ENCODE measurements at regions not wholly inside any gene's neighbourhood (a gene's known extent, or its start where the extent isn't known, plus 50 kb on each side); places are given as distances from the start of the nearest gene placed in this dataset.

DNA sequence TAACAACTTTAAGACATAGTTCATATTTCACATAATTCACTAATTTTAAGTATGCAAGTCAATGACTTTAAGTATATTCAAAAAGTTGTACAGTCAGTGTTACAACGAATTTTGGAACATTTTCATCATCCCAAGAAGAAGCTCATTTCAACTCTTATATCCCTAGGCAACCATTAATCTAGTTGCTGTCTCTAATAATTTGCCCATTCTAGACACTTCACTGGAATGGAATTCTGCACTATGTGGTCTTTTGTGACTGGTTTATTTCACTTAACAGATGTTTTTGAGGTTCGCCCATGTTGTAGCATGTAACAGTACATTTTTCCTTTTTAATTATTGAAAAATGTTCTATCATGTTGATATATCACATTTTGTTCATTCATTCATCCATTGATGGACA is 104.2 kb upstream of the SPRED1 start:
- H3K27me3 ChIP-seq (ENCODE audit: control insufficient read depth in 3 of 3, insufficient read depth in 3 of 3, low read length in 3 of 3) = no peaks in the 10 kb centered on the region
- peaks cover 0 to 9% of the 10 kb centered on the region in 2 donors for H3K9me3 ChIP-seq (ENCODE audit: control insufficient read depth in 2 of 2, insufficient read depth in 1 of 2, low read depth in 1 of 2, low read length in 1 of 2)
- no peak for DNase-seq
- H3K4me1 ChIP-seq (ENCODE audit: control insufficient read depth in 3 of 3, insufficient read depth in 2 of 3, low read depth in 1 of 3, low read length in 2 of 3) = no peaks in the 10 kb centered on the region
- no peak for FAIRE-seq
- no peaks in the 10 kb centered on the region for H3K36me3 ChIP-seq (ENCODE audit: control insufficient read depth in 3 of 3, insufficient read depth in 2 of 3, low read depth in 1 of 3, low read length in 3 of 3)
- 81 to 88% (median 84%) methylated on average over 2 of the region's 2 CpGs for WGBS, 3 donors
- H3K27ac ChIP-seq (ENCODE audit: low read depth in 1 of 3, low read length in 2 of 3) = no peak overlapping the region
- H3K4me3 ChIP-seq (ENCODE audit: low read depth in 1 of 3, low read length in 3 of 3) = no peak overlapping the region

DNA sequence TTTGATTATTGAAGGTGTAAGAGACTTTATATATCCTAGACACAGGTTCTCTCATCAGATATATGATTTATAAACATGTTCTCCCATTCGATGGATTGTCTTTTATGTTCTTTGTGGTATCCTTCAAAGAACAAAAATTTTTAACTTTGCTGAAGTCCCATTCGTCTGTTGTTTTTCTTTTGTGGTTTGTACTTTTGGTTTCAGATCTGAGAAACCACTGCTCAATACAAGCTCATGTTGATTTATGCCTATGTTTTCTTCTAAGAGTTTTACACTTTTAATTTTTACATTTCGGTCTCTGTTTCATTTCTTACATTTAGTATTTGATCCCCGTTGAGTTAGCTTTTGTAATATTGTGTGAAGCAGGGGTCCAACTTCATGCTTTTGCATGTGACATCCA is 103.3 kb upstream of the SPRED1 start:
- 53 to 80% (median 75%) methylated on average over 4 of the region's 4 CpGs for WGBS, 3 donors
- Histone ChIP-seq H3K27me3 (ENCODE audit: control insufficient read depth in 3 of 3, insufficient read depth in 3 of 3, low read length in 3 of 3) (no peaks in the 10 kb centered on the region), H3K4me3 (ENCODE audit: low read depth in 1 of 3, low read length in 3 of 3) (no peak overlapping the region), H3K9me3 (ENCODE audit: control insufficient read depth in 2 of 2, insufficient read depth in 1 of 2, low read depth in 1 of 2, low read length in 1 of 2) (peaks cover 0 to 9% of the 10 kb centered on the region in 2 donors), H3K27ac (ENCODE audit: low read depth in 1 of 3, low read length in 2 of 3) (no peak overlapping the region), H3K4me1 (ENCODE audit: control insufficient read depth in 3 of 3, insufficient read depth in 2 of 3, low read depth in 1 of 3, low read length in 2 of 3) (no peaks in the 10 kb centered on the region), H3K36me3 (ENCODE audit: control insufficient read depth in 3 of 3, insufficient read depth in 2 of 3, low read depth in 1 of 3, low read length in 3 of 3) (no peaks in the 10 kb centered on the region)
- FAIRE-seq (no peak), DNase-seq (no peak)

DNA sequence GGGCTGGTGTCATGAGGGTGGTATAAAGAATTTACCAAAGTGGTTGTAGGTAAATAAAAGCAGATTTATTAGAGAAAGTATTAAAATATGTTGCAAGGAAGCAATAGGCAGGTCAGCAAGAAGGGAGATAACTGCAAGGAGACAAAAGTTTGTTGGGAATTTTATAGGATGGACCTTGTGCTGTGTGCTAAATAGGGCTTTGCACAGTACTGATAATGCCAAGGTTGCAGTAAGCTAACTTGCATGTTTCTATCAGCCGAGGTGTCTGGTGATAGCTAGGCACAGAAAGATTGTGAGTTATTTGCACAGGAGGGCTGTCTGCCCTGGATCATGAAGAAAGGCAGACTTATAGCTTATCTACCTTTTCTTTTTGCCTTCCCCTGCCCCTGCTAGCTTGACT is 102.5 kb upstream of the SPRED1 start:
- FAIRE-seq (no peak), DNase-seq (peak in 1 of 2 donors; percentile 32)
- H3K27me3 ChIP-seq (ENCODE audit: control insufficient read depth in 3 of 3, insufficient read depth in 3 of 3, low read length in 3 of 3) = no peaks in the 10 kb centered on the region
- H3K27ac ChIP-seq (ENCODE audit: low read depth in 1 of 3, low read length in 2 of 3) = no peak overlapping the region
- 23 to 61% (median 61%) methylated on average over 1 of the region's 1 CpG for WGBS, 3 donors
- H3K36me3 ChIP-seq (ENCODE audit: control insufficient read depth in 3 of 3, insufficient read depth in 2 of 3, low read depth in 1 of 3, low read length in 3 of 3) = no peaks in the 10 kb centered on the region
- H3K4me1 ChIP-seq (ENCODE audit: control insufficient read depth in 3 of 3, insufficient read depth in 2 of 3, low read depth in 1 of 3, low read length in 2 of 3) = no peaks in the 10 kb centered on the region
- no peak overlapping the region for H3K4me3 ChIP-seq (ENCODE audit: low read depth in 1 of 3, low read length in 3 of 3)
- H3K9me3 ChIP-seq (ENCODE audit: control insufficient read depth in 2 of 2, insufficient read depth in 1 of 2, low read depth in 1 of 2, low read length in 1 of 2) = peaks cover 0 to 9% of the 10 kb centered on the region in 2 donors

DNA sequence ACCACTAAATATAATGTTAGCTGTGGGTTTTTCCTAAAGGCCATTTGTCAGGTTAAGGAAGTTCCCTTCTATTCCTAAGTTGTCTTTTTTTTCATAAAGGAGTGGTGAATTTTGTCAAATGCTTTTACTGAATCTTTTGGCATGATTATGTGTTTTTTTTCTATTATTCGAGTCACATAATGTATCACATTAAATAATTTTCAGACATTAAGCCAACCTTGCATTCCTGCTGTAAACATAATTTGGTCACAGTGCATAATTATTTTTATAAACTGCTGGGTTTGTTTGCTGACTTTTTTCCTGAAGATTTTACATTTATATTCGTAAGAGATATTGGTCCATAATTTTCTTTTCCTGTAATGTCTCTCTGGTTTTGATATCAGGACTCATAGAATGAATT is 101.8 kb upstream of the SPRED1 start:
- Histone ChIP-seq H3K4me1 (ENCODE audit: control insufficient read depth in 3 of 3, insufficient read depth in 2 of 3, low read depth in 1 of 3, low read length in 2 of 3) (no peaks in the 10 kb centered on the region), H3K4me3 (ENCODE audit: low read depth in 1 of 3, low read length in 3 of 3) (no peak overlapping the region), H3K9me3 (ENCODE audit: control insufficient read depth in 2 of 2, insufficient read depth in 1 of 2, low read depth in 1 of 2, low read length in 1 of 2) (peaks cover 0 to 9% of the 10 kb centered on the region in 2 donors), H3K36me3 (ENCODE audit: control insufficient read depth in 3 of 3, insufficient read depth in 2 of 3, low read depth in 1 of 3, low read length in 3 of 3) (no peaks in the 10 kb centered on the region), H3K27ac (ENCODE audit: low read depth in 1 of 3, low read length in 2 of 3) (peak overlapping the region in 1 of 3 donors; percentile 34), H3K27me3 (ENCODE audit: control insufficient read depth in 3 of 3, insufficient read depth in 3 of 3, low read length in 3 of 3) (no peaks in the 10 kb centered on the region)
- DNase-seq (no peak), FAIRE-seq (no peak)
- 84 to 93% (median 88%) methylated on average over 2 of the region's 2 CpGs for WGBS, 3 donors

DNA sequence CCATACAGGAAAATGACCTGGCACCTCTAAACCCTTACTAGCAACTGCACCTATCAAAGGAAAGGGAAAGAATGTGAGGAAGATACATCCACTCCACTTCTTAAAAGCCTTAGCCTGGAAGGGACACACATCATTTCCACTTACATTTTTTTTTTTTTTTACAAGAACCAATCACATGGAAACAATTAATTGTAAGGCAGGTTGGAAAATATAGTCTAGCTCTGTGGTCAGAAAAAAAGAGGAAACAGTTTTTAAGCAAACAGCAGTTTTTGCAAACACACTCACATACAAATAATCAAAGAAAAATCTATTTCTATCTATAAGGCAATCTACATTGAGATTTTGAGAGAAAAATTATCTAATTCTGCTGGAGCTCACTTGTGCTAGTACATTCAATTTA is 98.9 kb upstream of the SPRED1 start:
- no peaks in the 10 kb centered on the region for H3K4me1 ChIP-seq (ENCODE audit: control insufficient read depth in 3 of 3, insufficient read depth in 2 of 3, low read depth in 1 of 3, low read length in 2 of 3)
- H3K9me3 ChIP-seq (ENCODE audit: control insufficient read depth in 2 of 2, insufficient read depth in 1 of 2, low read depth in 1 of 2, low read length in 1 of 2) = peaks cover 0 to 12% of the 10 kb centered on the region in 2 donors
- H3K4me3 ChIP-seq (ENCODE audit: low read depth in 1 of 3, low read length in 3 of 3) = no peak overlapping the region
- no peak overlapping the region for H3K27ac ChIP-seq (ENCODE audit: low read depth in 1 of 3, low read length in 2 of 3)
- H3K27me3 ChIP-seq (ENCODE audit: control insufficient read depth in 3 of 3, insufficient read depth in 3 of 3, low read length in 3 of 3) = no peaks in the 10 kb centered on the region
- DNase-seq = no peak
- H3K36me3 ChIP-seq (ENCODE audit: control insufficient read depth in 3 of 3, insufficient read depth in 2 of 3, low read depth in 1 of 3, low read length in 3 of 3) = no peaks in the 10 kb centered on the region
- no peak for FAIRE-seq

DNA sequence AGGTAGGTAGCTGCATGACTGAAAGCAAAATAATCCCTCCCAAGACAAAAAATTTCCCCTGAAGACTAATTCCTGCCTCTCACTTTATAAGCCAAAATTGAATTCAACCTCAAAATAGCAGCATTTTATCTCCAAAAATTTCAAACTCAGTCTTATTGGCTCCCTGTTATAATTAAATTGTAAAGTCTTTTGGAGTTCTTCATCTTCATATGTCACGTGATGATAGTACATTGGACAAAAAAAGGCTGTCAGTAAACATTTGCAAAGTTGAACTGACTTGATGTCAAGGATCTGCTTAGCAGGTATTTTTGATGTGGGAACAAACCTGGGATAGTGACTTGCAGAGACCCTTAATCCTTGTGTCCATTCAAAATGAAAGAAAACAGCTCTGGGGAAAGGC is 98.4 kb upstream of the SPRED1 start:
- peaks cover 0 to 12% of the 10 kb centered on the region in 2 donors for H3K9me3 ChIP-seq (ENCODE audit: control insufficient read depth in 2 of 2, insufficient read depth in 1 of 2, low read depth in 1 of 2, low read length in 1 of 2)
- H3K36me3 ChIP-seq (ENCODE audit: control insufficient read depth in 3 of 3, insufficient read depth in 2 of 3, low read depth in 1 of 3, low read length in 3 of 3) = no peaks in the 10 kb centered on the region
- no peaks in the 10 kb centered on the region for H3K27me3 ChIP-seq (ENCODE audit: control insufficient read depth in 3 of 3, insufficient read depth in 3 of 3, low read length in 3 of 3)
- H3K4me3 ChIP-seq (ENCODE audit: low read depth in 1 of 3, low read length in 3 of 3) = no peak overlapping the region
- H3K27ac ChIP-seq (ENCODE audit: low read depth in 1 of 3, low read length in 2 of 3) = no peak overlapping the region
- WGBS, 3 donors = 75 to 87% (median 82%) methylated on average over 1 of the region's 1 CpG
- FAIRE-seq = no peak
- H3K4me1 ChIP-seq (ENCODE audit: control insufficient read depth in 3 of 3, insufficient read depth in 2 of 3, low read depth in 1 of 3, low read length in 2 of 3) = no peaks in the 10 kb centered on the region
- DNase-seq = no peak

DNA sequence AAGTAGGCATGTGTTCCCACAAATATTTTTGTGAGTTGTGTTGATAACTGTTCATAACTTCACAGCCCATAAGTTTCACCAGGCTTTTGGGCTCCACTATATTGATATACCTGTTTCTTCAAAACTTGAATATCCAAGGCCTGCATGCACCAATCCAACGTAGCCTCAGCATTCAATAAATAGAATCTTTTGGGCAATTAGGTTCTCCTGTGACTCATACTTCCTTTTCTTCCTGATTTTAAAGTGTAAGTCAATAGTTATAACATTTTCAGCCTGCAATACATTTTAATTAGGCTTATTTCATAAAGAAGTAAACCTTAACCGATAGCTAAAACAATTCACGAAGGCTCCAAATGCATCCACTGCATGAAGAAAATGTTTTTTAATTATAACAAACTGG is 97.8 kb upstream of the SPRED1 start:
- no peak for FAIRE-seq
- H3K9me3 ChIP-seq (ENCODE audit: control insufficient read depth in 2 of 2, insufficient read depth in 1 of 2, low read depth in 1 of 2, low read length in 1 of 2) = peaks cover 0 to 12% of the 10 kb centered on the region in 2 donors
- H3K36me3 ChIP-seq (ENCODE audit: control insufficient read depth in 3 of 3, insufficient read depth in 2 of 3, low read depth in 1 of 3, low read length in 3 of 3) = no peaks in the 10 kb centered on the region
- no peaks in the 10 kb centered on the region for H3K27me3 ChIP-seq (ENCODE audit: control insufficient read depth in 3 of 3, insufficient read depth in 3 of 3, low read length in 3 of 3)
- DNase-seq = no peak
- H3K27ac ChIP-seq (ENCODE audit: low read depth in 1 of 3, low read length in 2 of 3) = no peak overlapping the region
- H3K4me3 ChIP-seq (ENCODE audit: low read depth in 1 of 3, low read length in 3 of 3) = no peak overlapping the region
- no peaks in the 10 kb centered on the region for H3K4me1 ChIP-seq (ENCODE audit: control insufficient read depth in 3 of 3, insufficient read depth in 2 of 3, low read depth in 1 of 3, low read length in 2 of 3)
- WGBS, 3 donors = 68 to 80% (median 69%) methylated on average over 3 of the region's 3 CpGs

DNA sequence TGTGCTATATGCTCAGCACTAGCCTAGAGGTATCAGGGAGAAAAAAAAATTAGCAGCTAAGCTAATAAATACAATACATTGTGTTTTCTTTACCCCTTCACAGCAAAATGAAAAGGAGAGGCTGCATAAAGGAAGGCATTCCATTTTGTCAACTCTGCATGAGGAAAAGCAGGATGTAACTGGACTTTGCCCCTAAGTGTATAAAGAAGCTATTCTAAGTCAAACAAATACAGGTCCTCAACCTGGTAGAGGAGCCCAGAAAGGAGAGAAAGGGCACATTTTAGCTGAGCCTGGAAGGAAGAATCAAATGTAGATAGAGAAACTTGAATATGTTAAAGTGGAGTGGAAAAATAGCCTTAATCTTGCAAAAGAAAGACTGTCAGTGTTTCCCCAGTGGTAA is 89.0 kb upstream of the SPRED1 start:
- Histone ChIP-seq H3K27ac (ENCODE audit: low read depth in 1 of 3, low read length in 2 of 3) (no peak overlapping the region), H3K9me3 (ENCODE audit: control insufficient read depth in 2 of 2, insufficient read depth in 1 of 2, low read depth in 1 of 2, low read length in 1 of 2) (no peaks in the 10 kb centered on the region), H3K27me3 (ENCODE audit: control insufficient read depth in 3 of 3, insufficient read depth in 3 of 3, low read length in 3 of 3) (no peaks in the 10 kb centered on the region), H3K4me3 (ENCODE audit: low read depth in 1 of 3, low read length in 3 of 3) (no peak overlapping the region), H3K36me3 (ENCODE audit: control insufficient read depth in 3 of 3, insufficient read depth in 2 of 3, low read depth in 1 of 3, low read length in 3 of 3) (no peaks in the 10 kb centered on the region), H3K4me1 (ENCODE audit: control insufficient read depth in 3 of 3, insufficient read depth in 2 of 3, low read depth in 1 of 3, low read length in 2 of 3) (peaks cover 0 to 19% (median 0%) of the 10 kb centered on the region in 3 donors)
- DNase-seq (peak; percentile 37 to 60), FAIRE-seq (no peak)

DNA sequence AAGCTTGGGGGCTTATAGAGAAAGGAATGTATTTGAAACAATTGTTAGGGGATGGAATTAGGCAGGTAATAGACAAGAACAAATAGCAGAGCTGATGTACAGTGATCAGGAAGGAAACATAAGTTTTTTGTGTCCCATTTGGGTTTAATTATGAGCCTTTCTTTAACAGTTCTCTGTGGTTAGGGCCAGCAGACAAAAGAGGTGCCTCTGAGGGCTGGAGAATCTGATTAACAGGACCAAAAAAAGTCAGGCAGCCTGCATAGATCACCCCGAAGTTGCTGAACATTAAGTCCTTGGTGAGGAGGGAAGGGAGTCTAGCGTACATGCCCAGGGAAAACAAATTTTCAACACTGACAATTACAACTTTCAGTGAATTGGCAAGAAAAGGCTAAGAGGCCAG is 88.6 kb upstream of the SPRED1 start:
- Histone ChIP-seq H3K27me3 (ENCODE audit: control insufficient read depth in 3 of 3, insufficient read depth in 3 of 3, low read length in 3 of 3) (no peaks in the 10 kb centered on the region), H3K4me3 (ENCODE audit: low read depth in 1 of 3, low read length in 3 of 3) (no peak overlapping the region), H3K9me3 (ENCODE audit: control insufficient read depth in 2 of 2, insufficient read depth in 1 of 2, low read depth in 1 of 2, low read length in 1 of 2) (no peaks in the 10 kb centered on the region), H3K27ac (ENCODE audit: low read depth in 1 of 3, low read length in 2 of 3) (no peak overlapping the region), H3K36me3 (ENCODE audit: control insufficient read depth in 3 of 3, insufficient read depth in 2 of 3, low read depth in 1 of 3, low read length in 3 of 3) (no peaks in the 10 kb centered on the region), H3K4me1 (ENCODE audit: control insufficient read depth in 3 of 3, insufficient read depth in 2 of 3, low read depth in 1 of 3, low read length in 2 of 3) (peaks cover 0 to 23% (median 0%) of the 10 kb centered on the region in 3 donors)
- FAIRE-seq (no peak), DNase-seq (no peak)
- whole genome bisulfite sequencing, 3 donors = 58 to 62% (median 61%) methylated on average over 2 of the region's 2 CpGs

Measured in small intestine (tissue), 7 donors.